ENCODE measurements at regions not wholly inside any gene's neighbourhood (a gene's known extent, or its start where the extent isn't known, plus 50 kb on each side); places are given as distances from the start of the nearest gene placed in this dataset.

- TF ChIP-seq, protein P1, sequence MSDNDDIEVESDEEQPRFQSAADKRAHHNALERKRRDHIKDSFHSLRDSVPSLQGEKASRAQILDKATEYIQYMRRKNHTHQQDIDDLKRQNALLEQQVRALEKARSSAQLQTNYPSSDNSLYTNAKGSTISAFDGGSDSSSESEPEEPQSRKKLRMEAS (IDR thresholded peaks at IDR 0.05) = no peak
- no peak for TF ChIP-seq POLR2AphosphoS5 (IDR thresholded peaks at IDR 0.05; ENCODE audit: low read depth, low read length)
- TF ChIP-seq TCF7L2 (IDR thresholded peaks at IDR 0.05; ENCODE audit: borderline replicate concordance, extremely low read depth, insufficient read depth, insufficient read length) = no peak
- TF ChIP-seq POLR2A (IDR thresholded peaks at IDR 0.05; ENCODE audit: borderline replicate concordance, extremely low read depth, insufficient read depth, insufficient read length) = no peak
- no peak for TF ChIP-seq CTCF (IDR thresholded peaks at IDR 0.05 in 2 of 3, conservative IDR thresholded peaks at IDR 0.05 in 1 of 3; ENCODE audit: borderline replicate concordance in 1 of 3, insufficient read depth in 1 of 3, low read depth in 2 of 3, low read length in 2 of 3)
- no peak for TF ChIP-seq EZH2 (IDR thresholded peaks at IDR 0.05)
- TF ChIP-seq CEBPB (IDR thresholded peaks at IDR 0.05; ENCODE audit: low read depth) = no peak
- no peak for TF ChIP-seq ELF1 (IDR thresholded peaks at IDR 0.05; ENCODE audit: borderline replicate concordance, low read depth)
- TF ChIP-seq, protein P2, sequence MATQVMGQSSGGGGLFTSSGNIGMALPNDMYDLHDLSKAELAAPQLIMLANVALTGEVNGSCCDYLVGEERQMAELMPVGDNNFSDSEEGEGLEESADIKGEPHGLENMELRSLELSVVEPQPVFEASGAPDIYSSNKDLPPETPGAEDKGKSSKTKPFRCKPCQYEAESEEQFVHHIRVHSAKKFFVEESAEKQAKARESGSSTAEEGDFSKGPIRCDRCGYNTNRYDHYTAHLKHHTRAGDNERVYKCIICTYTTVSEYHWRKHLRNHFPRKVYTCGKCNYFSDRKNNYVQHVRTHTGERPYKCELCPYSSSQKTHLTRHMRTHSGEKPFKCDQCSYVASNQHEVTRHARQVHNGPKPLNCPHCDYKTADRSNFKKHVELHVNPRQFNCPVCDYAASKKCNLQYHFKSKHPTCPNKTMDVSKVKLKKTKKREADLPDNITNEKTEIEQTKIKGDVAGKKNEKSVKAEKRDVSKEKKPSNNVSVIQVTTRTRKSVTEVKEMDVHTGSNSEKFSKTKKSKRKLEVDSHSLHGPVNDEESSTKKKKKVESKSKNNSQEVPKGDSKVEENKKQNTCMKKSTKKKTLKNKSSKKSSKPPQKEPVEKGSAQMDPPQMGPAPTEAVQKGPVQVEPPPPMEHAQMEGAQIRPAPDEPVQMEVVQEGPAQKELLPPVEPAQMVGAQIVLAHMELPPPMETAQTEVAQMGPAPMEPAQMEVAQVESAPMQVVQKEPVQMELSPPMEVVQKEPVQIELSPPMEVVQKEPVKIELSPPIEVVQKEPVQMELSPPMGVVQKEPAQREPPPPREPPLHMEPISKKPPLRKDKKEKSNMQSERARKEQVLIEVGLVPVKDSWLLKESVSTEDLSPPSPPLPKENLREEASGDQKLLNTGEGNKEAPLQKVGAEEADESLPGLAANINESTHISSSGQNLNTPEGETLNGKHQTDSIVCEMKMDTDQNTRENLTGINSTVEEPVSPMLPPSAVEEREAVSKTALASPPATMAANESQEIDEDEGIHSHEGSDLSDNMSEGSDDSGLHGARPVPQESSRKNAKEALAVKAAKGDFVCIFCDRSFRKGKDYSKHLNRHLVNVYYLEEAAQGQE (IDR thresholded peaks at IDR 0.05; ENCODE audit: low read depth) = no peak
- no peak for TF ChIP-seq EZH2phosphoT487 (IDR thresholded peaks at IDR 0.05; ENCODE audit: borderline replicate concordance)
- TF ChIP-seq RAD21 (IDR thresholded peaks at IDR 0.05; ENCODE audit: low read depth) = no peak
- TF ChIP-seq CBX3 (IDR thresholded peaks at IDR 0.05; ENCODE audit: low read depth) = no peak
- TF ChIP-seq, protein P3, sequence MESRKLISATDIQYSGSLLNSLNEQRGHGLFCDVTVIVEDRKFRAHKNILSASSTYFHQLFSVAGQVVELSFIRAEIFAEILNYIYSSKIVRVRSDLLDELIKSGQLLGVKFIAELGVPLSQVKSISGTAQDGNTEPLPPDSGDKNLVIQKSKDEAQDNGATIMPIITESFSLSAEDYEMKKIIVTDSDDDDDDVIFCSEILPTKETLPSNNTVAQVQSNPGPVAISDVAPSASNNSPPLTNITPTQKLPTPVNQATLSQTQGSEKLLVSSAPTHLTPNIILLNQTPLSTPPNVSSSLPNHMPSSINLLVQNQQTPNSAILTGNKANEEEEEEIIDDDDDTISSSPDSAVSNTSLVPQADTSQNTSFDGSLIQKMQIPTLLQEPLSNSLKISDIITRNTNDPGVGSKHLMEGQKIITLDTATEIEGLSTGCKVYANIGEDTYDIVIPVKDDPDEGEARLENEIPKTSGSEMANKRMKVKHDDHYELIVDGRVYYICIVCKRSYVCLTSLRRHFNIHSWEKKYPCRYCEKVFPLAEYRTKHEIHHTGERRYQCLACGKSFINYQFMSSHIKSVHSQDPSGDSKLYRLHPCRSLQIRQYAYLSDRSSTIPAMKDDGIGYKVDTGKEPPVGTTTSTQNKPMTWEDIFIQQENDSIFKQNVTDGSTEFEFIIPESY (IDR thresholded peaks at IDR 0.05; ENCODE audit: extremely low read depth, insufficient replicate concordance, low read length) = no peak
- TF ChIP-seq JUND (IDR thresholded peaks at IDR 0.05) = no peak
These were observed 181.1 kb upstream of the PABPC4L start for GRCh38 chr4:134382478-134383227.

Data from HCT116 (cell line).